H54 (cell line): ENCODE measurements at regions not wholly inside any gene's neighbourhood (a gene's known extent, or its start where the extent isn't known, plus 50 kb on each side); places are given as distances from the start of the nearest gene placed in this dataset.

Experiments used
- DNase-seq: peaks from one replicate; pipeline ENCODE4 v3.0.0; 2011; ENCODE audit warnings: low spot score, mixed read lengths; ENCODE audit not compliant: insufficient read length
- FAIRE-seq: peaks from 3 replicates; lab custom pipeline; 2011; peaks lifted over from hg19 to GRCh38; lab: Jason Lieb, UNC
- POLR2A ChIP-seq: IDR thresholded peaks from 2 replicates; pipeline ENCODE4 v1.6.1; 2011; ENCODE audit warnings: low read depth, mild to moderate bottlenecking, low read length

DNA sequence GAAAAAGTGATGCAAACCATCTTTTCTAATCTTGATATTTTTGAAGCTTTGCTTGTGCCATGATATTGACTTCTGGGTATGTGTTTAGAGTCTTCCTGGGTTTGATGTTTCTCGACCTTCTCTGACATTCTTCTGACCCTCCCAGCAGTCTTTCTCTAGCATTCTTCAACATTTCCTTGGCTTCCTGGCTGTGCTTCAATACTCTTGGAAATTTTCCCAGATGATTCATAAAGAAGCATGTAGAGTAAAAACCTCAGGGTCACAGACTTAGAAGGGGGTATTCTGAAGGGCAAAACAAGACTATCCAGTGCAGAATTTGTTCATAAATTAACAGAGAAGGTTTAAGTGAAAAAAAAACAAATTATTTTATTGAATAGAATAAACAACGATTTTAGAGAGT is 946.3 kb upstream of the PCDH9 start:
- DNase-seq (peak; percentile 30), FAIRE-seq (peak; percentile 92)
- TF ChIP-seq POLR2A = no peak

DNA sequence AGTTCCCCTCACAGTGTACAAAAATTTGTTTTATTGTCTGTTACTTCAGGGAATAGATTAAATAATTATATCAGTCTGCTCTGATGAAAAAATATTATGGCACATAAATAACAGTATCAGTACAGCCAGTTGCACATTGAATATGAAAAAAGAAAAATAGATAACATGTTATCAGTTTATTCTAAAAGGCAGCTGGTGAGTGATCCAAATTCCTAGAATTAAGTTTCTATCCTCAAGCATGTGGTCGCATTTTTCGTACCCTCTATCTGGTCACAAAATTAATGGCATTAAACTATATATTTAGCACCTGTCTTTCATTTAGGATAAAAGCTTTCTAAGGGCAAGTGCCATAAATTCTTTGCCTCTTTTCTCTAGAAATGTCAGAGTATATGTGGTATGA is 944.8 kb upstream of the PCDH9 start:
- TF ChIP-seq POLR2A = no peak
- no peak for DNase-seq
- FAIRE-seq = no peak

DNA sequence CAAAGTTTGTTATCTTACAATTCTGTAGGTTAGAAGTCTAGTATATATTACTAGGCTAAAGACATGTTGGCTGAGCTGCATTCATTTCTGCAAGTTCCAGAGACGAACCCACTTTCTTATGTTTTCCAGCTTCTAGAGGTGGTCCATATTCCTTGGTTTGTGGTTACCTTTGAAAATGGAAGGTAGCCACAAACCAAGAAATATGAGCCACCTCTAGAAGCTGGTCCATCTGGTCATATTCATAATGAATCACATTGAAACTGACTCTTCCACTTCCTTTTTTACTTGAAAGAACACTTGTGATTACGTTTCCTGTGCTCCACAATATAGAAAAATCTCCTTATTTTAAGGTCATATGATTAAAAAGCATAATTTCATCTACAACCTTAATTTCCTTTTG is 943.0 kb upstream of the PCDH9 start:
- peak; percentile 88 for FAIRE-seq
- peak; percentile 35 for DNase-seq

DNA sequence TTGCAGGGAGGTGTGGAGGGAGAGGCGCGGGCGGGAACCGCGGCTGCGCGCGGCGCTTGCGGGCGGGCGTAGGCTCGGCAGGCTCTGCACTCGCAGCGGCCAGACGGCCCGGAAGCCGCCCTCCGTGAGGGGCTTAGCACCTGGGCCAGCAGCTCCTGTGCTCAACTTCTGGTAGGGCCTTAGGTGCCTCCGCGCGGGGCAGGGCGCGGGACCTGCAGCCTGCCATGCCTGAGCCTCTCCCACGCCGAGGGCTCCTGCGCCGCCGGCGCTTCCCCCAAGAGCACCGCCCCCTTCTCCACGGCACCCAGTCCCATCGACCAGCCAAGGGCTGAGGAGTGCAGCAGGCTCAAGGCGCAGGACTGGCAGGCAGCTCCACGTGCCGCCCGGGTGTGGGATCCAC is 940.8 kb upstream of the PCDH9 start:
- DNase-seq (no peak), FAIRE-seq (no peak)
- no peak for TF ChIP-seq POLR2A

More for the DNA sequence above, 943.0 kb upstream of the PCDH9 start:
- TF ChIP-seq POLR2A = no peak

DNA sequence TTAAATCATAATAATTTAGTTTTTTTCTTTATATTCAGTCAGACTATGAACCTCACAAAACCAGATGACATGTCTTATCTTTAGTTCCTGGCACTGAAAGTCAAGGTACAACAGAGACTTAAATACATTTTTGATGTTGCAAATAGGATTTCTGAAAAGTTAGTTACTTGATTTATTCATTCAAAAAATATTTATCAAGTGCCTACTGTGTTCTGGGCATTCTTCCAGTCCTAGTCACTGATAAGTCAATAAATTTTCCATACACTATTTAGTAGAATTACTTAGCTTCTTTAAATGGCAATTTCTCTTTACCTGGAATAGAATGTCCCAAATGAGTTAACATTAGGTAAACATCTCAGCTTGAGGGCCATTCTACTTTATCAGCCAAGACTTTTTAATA is 938.3 kb upstream of the PCDH9 start:
- no peak for FAIRE-seq
- DNase-seq = no peak
- no peak for TF ChIP-seq POLR2A

DNA sequence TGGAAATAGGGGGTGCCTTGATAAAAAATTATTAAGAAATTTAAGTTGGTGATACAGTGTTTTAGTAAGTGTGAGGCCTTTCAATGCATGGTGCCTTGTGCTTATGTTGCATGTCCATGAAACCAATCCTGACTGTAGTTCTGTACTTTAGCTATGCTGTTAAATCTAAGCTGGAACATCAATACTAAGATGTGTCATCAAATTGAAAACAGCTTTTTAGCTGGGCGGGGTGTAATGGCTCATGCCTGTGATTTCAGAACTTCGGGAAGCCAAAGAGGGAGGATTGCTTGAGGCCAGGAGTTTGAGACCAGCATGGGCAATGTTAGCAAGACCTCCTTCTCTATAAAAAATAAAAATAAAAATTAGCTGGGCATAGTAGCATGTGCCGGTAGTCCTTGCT is 930.3 kb upstream of the PCDH9 start:
- DNase-seq (no peak), FAIRE-seq (no peak)
- no peak for TF ChIP-seq POLR2A

DNA sequence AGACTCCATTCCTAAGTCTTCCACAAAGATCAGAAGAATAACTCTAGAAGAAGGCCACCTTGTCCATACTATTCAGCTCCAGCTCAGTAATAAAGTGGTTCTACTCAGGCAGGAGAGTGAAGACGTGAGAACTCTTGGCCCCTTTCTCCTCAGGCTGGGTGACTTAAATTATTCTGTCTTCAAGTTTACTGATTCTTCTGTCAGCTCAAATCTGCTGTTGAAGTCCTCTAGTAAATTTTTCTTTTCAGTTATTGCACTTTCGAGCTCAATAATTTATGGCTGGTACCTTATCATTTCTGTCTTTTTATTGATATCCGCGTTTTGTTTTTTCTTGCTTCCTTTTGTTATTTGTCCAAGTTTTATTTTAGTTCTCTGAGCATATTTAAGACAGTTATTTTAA is 922.3 kb upstream of the PCDH9 start:
- no peak for TF ChIP-seq POLR2A
- FAIRE-seq = no peak
- DNase-seq = no peak

DNA sequence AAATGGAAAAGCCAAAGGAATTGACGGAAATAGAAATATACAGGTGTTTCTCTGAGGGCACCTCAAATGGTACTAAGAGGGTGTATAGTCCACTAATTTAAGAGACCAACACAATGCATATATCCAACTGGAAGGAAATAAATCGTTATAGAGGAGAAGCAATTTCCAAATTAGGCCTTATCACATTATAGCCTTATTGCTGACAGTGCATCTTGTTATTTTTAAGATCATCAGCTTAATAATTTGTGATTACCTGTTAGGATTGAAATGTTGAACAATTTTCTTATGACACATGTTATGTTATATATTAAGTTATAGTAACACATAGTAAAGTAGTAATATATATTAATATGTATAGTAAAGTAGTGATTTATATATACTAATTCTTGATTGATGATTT is 915.7 kb upstream of the PCDH9 start:
- no peak for FAIRE-seq
- TF ChIP-seq POLR2A = no peak

DNA sequence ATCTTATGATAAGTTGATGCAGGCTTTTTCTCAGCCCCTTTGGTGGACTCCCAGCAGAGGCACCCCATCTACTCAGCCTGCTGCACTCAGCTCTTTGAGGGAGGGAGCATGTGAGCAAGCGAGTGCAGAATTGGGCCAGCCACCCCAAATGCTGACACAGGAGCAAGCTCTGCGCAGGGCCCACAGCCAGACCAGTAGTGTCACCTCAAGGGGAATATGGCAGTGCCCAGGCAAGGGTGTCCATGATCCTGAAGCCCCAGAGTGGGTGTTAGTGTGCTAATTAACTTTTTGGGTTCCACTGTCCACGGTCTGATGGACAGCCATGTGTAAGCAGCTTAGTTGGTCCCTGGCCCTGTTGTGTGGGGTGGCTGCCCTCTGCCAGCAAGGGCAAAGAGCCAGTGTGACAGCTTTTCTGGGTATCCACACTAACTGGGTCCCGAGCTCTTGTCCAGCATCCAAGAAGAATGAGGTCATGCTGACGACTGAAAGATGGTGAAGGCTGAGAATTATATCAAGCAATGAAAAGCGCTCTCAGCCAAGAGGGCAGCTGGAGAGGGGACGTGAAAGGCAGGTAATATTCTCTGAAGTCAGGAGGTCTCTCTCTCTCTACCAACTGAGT is 898.3 kb upstream of the PCDH9 start:
- FAIRE-seq = no peak
- no peak for DNase-seq
- no peak for TF ChIP-seq POLR2A

More for the DNA sequence above, 915.7 kb upstream of the PCDH9 start:
- no peak for DNase-seq

DNA sequence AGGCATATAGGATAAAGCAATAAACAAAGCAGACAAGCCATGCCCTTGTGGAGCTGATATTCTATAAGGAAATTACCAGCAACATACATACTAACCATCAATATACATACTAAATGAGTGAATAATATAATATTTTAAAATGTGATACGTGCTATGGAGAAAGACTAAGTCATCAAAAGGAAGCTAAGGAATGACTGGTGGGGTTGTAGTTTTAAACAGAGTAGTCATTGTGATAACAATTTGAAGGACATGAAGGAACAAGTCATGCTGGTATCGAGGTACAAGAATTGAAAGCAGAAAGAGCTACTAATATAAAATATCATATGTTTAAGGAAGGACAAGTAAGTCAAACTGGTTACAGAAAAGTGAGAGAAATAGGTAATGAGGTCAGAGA is 894.9 kb upstream of the PCDH9 start:
- DNase-seq = no peak
- FAIRE-seq = no peak
- TF ChIP-seq POLR2A = no peak

DNA sequence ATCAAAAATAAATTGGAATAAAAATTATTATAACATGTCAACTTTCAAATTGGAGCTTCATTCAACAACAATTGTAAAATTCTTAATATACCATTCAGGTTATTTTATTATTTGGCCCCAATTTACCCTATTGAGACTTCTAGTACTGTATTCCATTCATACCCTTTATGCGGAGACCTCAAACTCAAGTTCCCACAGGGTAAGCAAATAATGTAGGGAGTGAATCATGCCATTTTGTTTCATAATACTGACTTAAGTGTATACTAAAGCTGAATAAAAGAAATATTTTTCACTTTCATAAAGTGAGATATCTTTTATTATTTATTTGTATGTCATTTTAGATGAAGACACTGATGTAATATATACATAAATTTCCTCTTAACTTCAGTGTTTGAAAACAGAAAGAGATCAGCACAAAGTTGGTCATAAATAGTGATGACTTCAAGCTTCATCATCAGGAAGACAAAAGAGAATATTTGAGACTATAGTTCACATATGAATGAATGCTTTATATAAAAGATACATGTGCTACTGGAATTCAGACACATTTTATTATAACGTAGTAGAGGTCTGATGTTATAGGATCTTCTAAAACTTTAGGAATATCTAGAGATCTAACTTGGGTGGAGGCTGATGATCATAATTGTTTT is 894.4 kb upstream of the PCDH9 start:
- FAIRE-seq = no peak

DNA sequence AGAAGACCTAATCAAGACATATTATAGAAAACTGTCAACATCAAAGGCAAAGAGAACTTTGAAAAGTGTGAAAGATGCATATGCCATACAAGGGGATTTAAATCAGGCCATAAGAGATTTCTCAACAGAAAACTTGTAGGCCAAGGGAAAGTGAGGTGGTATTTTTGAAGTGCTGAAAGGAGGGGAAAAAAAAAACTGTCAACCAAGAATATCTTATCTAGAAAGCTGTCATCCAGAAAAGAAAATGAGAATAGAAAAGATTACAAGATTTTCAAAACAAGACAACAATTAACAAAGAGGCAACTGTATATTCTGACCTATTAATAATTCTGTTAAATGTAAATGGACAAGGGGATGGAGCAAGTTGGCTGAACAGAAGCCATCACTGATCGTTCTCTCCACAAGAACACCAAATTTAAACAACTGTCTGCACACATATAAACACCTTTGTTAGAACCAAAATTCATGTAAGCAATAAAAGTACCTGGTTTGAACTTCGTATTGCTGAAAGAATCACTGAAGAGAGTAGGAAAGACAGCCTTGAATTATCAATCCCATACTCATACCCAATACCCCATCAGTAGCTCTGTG is 880.1 kb upstream of the PCDH9 start:
- TF ChIP-seq POLR2A = no peak
- FAIRE-seq (no peak), DNase-seq (no peak)

More for the DNA sequence above, 894.4 kb upstream of the PCDH9 start:
- TF ChIP-seq POLR2A = no peak
- no peak for DNase-seq

DNA sequence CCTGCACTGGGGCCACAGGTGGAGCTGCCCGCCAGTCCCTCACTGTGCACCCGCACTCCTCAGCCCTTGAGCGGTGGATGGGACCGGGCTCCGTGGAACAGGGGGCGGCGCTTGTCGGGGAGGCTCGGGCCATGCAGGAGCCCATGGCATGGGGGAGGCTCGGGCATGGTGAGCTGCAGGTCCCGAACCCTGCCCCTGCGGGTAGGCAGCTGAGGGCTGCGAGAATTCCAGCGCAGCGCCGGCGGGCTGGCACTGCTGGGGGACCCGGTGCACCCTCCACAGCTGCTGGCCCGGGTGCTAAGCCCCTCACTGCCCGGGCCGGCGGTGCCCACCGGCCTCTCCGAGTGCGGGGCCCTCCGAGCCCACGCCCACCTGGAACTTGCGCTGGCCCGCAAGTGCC is 877.5 kb upstream of the PCDH9 start:
- DNase-seq = no peak
- no peak for TF ChIP-seq POLR2A
- no peak for FAIRE-seq

DNA sequence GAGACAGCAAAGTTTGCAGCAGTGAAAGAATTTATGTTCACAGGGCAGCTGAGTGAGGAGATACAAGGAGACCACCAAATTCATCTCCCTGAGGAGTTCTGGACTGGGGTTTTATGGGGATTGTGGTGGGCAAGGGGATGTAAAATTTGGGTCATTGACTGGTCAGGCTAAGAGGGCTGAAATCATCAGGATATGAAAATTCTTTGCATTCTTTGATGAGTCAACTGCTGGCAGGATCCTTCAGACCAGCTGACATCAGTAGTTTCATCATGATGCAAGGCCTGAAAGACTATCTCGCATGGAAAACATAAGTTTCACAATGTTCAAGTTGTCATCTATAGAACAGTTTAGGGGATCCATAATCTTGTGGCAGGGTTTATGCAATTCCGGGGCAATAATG is 869.5 kb upstream of the PCDH9 start:
- FAIRE-seq (peak; percentile 95), DNase-seq (peak; percentile 17)
- no peak for TF ChIP-seq POLR2A

DNA sequence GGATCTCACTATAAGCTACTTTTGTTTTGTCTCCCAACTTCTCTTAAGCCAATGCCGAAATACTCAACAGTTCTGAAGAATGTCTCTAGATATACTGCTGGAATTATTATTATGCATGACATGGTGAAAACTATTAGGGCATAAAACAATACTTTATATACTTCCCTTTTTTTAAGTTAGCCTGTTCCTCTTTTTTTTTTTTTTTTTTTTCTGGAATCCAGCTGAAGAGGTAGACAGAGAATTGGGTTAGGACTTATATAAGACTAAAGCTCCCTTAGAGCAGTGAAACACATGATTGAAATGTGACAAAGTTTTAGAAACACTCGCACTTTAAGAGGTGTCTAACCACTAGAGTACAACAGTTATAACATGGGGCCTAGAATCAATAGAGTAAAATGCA is 850.9 kb upstream of the PCDH9 start:
- no peak for TF ChIP-seq POLR2A
- DNase-seq (no peak), FAIRE-seq (no peak)
